AG04450 (cell line): ENCODE measurements at regions not wholly inside any gene's neighbourhood (a gene's known extent, or its start where the extent isn't known, plus 50 kb on each side); places are given as distances from the start of the nearest gene placed in this dataset.

Experiments used
- CTCF ChIA-PET: fragments of 300-600, 350-600 bp; formaldehyde crosslinking; extraction: SDS; loops from one replicate; lab custom pipeline; 2022; ENCODE audit warnings: antibody characterized with exemption, inconsistent platforms; lab: Charles Lee
- POLR2A ChIA-PET: fragments of 350-600 bp; formaldehyde crosslinking; extraction: SDS; loops from one replicate; lab custom pipeline; 2021; ENCODE audit warnings: antibody characterized with exemption, inconsistent platforms; lab: Yijun Ruan, JAX
- DNase-seq: peaks from one replicate; pipeline ENCODE4 v3.0.0-alpha.2; 2011; ENCODE audit warnings: low read depth, low spot score
- H3K27ac ChIP-seq: one replicate; pipeline ENCODE4 v1.5.1; 2012; ENCODE audit warnings: low read depth, low read length, control low read depth
- H3K27me3 ChIP-seq: one replicate; pipeline ENCODE4 v1.6.0; 2012; ENCODE audit warnings: low read length; ENCODE audit not compliant: control insufficient read depth, insufficient read depth
- H3K4me3 ChIP-seq: 2 replicates; pipeline ENCODE4 v1.5.1; 2011; ENCODE audit warnings: mild to moderate bottlenecking, low read depth, low read length, control low read depth
- H3K9me3 ChIP-seq: 2 replicates; pipeline ENCODE4 v1.5.1; 2012; ENCODE audit warnings: low read length; ENCODE audit not compliant: control insufficient read depth, insufficient read depth
- TF ChIP-seq, protein P1 (sequence below): IDR thresholded peaks from 2 replicates; pipeline ENCODE4 v1.5.1; 2011; ENCODE audit warnings: low read depth, low read length, control low read depth, inconsistent platforms

DNA sequence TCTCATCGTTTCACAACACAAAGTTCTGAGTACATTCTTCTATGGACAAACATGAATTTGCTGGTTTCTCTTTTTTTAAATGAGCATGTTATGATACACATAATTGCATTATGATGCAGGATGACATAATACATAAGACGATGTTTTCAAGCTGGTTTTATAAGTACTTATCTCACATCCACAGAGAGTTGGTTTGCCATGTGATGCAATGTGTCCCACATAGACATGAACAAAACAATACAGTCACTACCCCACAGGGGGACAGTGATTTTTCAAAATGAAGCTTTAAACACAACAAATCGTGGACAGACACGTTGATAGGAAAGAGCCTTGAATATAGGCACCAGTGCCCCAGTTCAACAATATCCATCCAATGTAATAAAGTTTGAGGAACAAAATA, 447.1 kb downstream of the KLF12 start:
- no peak for DNase-seq
- POLR2A ChIA-PET, result no interaction called here

DNA sequence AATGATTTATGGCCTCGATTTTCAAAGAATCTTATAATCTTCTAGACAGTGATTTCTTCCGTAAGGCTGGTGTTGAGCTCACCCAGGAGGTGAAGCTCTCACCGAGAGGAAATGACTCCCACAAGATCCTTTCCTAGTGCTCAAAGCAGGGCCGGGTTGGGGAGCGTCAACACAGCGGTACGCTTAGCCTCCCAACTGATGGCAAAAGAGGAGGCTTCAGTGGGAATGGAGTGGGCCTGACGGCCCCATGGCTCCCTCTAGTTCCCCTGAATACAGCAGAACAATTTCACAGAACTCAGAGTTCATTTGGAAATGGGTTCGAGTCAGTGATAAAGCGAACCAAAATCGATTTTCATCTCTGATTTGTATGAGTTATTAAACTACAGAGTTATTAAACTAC, 449.5 kb downstream of the KLF12 start:
- Histone ChIP-seq H3K9me3 (no peaks in the 10 kb centered on the region), H3K4me3 (no peak overlapping the region), H3K27ac (no peak overlapping the region), H3K27me3 (no peaks in the 10 kb centered on the region)
- CTCF ChIA-PET, result no interaction called here
- POLR2A ChIA-PET, result no interaction called here
- TF ChIP-seq, protein P1, sequence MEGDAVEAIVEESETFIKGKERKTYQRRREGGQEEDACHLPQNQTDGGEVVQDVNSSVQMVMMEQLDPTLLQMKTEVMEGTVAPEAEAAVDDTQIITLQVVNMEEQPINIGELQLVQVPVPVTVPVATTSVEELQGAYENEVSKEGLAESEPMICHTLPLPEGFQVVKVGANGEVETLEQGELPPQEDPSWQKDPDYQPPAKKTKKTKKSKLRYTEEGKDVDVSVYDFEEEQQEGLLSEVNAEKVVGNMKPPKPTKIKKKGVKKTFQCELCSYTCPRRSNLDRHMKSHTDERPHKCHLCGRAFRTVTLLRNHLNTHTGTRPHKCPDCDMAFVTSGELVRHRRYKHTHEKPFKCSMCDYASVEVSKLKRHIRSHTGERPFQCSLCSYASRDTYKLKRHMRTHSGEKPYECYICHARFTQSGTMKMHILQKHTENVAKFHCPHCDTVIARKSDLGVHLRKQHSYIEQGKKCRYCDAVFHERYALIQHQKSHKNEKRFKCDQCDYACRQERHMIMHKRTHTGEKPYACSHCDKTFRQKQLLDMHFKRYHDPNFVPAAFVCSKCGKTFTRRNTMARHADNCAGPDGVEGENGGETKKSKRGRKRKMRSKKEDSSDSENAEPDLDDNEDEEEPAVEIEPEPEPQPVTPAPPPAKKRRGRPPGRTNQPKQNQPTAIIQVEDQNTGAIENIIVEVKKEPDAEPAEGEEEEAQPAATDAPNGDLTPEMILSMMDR, result no peak
- DNase-seq, result no peak

More for the DNA sequence above, 447.1 kb downstream of the KLF12 start:
- no peaks in the 10 kb centered on the region for H3K9me3 ChIP-seq
- no peak overlapping the region for H3K4me3 ChIP-seq
- TF ChIP-seq, protein P1, result no peak
- H3K27me3 ChIP-seq, result no peaks in the 10 kb centered on the region
- CTCF ChIA-PET, result no interaction called here
- H3K27ac ChIP-seq, result no peak overlapping the region

DNA sequence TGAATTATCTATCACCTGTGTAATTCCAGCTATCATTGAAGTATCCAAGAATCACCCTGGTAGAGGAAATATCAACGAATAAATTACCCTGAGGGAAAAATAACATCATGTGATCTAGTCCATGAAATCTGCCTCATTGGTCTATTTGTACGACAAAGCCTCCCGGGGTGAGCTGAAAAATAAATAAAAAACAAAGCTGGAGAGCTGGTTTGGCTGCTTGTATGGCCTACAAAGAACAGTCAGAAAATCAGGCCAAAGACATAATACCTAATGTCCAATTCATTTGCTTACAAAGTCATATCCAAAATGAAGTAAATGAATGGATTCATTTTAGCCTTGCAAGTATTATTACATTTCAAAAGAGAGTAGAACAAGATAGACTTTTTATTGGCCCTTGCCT, 449.9 kb downstream of the KLF12 start:
- no peak for DNase-seq
- Histone ChIP-seq H3K4me3 (no peak overlapping the region), H3K27me3 (no peaks in the 10 kb centered on the region), H3K27ac (no peak overlapping the region), H3K9me3 (no peaks in the 10 kb centered on the region)
- ChIA-PET CTCF (no interaction called here), POLR2A (no interaction called here)
- TF ChIP-seq, protein P1, result no peak

DNA sequence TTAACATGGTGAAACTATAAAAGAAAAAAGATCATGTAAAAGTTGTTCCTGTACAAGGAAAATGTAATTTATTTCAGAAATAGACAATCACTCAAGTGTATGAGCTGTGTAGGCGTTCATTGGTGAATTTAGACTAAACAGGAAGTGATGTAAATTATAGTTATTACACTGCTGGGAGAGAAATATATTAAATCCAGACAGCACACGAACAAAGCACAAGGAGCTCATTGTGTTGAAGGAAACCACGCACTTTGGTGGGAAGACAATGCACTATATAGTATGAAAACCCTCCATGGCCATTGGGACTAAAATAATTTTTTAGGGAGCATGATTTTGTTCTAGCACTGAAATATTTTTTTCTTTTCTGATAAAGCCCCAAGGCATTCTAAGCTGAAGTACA, 450.5 kb downstream of the KLF12 start:
- ChIA-PET CTCF (no interaction called here), POLR2A (no interaction called here)
- TF ChIP-seq, protein P1, result no peak
- Histone ChIP-seq H3K4me3 (no peak overlapping the region), H3K9me3 (no peaks in the 10 kb centered on the region), H3K27ac (no peak overlapping the region), H3K27me3 (no peaks in the 10 kb centered on the region)
- DNase-seq, result no peak

DNA sequence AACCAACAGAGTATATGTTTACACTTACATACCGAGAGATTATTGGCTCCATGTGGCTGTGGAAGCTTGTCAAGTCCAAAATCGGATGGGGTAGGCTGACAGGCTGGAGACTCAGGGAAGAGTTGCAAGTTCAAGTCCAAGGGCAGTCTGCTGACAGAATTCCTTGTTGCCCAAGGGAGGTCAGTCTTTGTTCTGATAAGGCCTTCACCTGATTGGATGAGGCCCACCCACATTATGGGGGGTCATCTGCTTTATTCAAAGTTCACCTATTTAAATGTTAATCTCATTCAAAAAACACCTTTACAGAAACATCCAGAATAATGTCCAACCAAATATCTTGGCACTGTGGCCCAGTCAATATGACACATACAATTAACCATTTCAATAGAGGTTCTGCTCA, 452.4 kb downstream of the KLF12 start:
- ChIA-PET POLR2A (no interaction called here), CTCF (no interaction called here)
- Histone ChIP-seq H3K9me3 (no peaks in the 10 kb centered on the region), H3K4me3 (no peak overlapping the region), H3K27ac (no peak overlapping the region), H3K27me3 (no peaks in the 10 kb centered on the region)
- no peak for DNase-seq
- TF ChIP-seq, protein P1, result no peak
